ENCODE measurements at regions not wholly inside any gene's neighbourhood (a gene's known extent, or its start where the extent isn't known, plus 50 kb on each side); places are given as distances from the start of the nearest gene placed in this dataset.

DNA sequence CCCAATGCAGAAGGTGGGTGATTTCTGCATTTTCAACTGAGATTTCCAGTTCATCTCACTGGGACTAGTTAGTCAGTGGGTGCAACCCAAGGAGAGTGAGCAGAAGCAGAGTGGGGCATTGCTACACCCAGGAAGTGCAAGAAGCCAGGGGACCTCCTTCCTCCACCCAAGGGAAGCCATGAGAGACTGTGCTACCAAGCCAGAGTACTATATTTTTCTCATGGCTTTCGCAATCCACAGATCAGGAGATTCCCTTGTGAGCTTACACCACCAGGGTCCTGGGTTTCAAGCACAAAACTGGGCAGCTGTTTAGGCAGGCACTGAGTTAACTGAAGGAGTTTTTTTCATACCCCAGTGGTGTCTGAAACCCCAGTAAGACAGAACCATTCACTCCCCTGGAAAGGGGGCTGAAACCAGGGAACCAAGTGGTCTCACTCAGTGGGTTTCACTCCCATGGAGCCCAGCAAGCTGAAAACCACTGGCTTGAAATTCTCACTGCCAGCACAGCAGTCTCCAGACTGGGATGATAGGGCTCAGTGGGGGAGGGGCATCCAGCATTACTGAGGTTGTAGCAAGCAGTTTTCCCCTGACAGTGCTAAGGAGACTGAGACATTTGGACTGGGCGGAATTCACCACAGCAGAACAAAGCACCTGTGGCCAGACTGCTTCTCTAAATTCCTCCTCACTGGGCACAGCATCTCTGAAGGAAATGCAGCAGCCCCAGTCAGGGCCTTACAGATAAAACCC, 903.4 kb downstream of the TECRL start:
- TF ChIP-seq ZFX (IDR thresholded peaks at IDR 0.05): no peak
- TF ChIP-seq, protein P1, sequence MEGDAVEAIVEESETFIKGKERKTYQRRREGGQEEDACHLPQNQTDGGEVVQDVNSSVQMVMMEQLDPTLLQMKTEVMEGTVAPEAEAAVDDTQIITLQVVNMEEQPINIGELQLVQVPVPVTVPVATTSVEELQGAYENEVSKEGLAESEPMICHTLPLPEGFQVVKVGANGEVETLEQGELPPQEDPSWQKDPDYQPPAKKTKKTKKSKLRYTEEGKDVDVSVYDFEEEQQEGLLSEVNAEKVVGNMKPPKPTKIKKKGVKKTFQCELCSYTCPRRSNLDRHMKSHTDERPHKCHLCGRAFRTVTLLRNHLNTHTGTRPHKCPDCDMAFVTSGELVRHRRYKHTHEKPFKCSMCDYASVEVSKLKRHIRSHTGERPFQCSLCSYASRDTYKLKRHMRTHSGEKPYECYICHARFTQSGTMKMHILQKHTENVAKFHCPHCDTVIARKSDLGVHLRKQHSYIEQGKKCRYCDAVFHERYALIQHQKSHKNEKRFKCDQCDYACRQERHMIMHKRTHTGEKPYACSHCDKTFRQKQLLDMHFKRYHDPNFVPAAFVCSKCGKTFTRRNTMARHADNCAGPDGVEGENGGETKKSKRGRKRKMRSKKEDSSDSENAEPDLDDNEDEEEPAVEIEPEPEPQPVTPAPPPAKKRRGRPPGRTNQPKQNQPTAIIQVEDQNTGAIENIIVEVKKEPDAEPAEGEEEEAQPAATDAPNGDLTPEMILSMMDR (conservative IDR thresholded peaks at IDR 0.05): no peak
- no peak overlapping the region for H3K27ac ChIP-seq

DNA sequence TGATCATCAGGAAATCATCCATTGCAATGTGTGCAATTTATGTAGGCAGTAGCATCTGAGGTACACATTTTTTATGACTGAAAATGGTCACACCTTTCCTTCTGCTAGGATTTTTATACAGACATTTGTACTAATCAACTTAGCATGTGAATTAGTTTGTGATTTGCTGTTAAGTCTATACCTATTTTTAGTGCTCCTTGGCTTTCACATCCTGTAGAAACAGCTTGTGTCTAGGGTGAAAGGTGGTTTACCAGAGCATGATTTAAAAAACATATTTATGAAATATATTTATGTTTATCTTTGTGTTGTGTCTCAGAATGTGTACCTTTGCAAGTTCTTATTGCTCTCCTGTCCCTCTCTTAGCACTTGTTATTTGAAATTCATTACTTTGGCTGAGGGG, 916.0 kb downstream of the TECRL start:
- no peak overlapping the region for H3K27ac ChIP-seq

DNA sequence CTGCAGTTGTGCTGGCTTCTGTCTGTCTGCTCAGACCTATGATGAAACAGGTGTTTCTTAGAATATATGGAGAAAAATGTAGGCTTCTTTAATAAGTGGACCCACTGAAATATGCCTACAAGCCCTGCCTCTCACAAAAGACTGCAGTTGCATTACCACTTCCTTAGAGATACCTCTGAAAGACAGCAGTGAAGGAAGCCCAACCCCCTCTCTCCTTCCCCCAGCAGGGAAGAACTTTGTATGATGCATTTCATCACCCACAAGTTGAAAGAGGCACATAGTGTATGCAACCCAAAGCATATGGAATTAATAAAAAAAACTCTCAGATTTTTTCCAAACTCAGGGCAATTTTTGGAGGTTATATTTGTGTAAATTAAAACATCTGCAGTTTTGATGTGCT, 916.7 kb downstream of the TECRL start:
- no peak overlapping the region for H3K27ac ChIP-seq

More for the DNA sequence above, 916.0 kb downstream of the TECRL start:
- no peak for TF ChIP-seq ZFX (IDR thresholded peaks at IDR 0.05)
- TF ChIP-seq, protein P1 (conservative IDR thresholded peaks at IDR 0.05): no peak

DNA sequence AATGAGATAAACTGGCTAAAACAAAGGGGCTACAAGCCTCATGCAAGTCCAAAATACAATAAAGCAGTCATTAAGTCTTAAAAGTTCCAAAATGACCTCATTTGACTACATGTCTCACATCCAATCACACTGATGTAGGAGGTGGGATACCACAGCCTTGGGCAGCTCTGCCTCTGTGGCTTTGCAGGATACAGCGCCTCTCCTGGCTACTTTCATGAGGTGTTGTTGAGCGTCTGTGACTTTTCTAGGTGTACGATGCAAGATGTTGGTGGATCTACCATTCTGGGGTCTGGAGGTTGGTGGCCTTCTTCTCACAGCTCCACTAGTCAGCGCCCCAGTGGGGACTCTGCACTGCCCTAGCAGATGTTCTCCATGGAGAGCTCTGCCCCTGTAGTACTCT, 944.9 kb downstream of the TECRL start:
- H3K27ac ChIP-seq: no peak overlapping the region
- TF ChIP-seq, protein P1 (conservative IDR thresholded peaks at IDR 0.05): no peak
- no peak for TF ChIP-seq ZFX (IDR thresholded peaks at IDR 0.05)

More for the DNA sequence above, 916.7 kb downstream of the TECRL start:
- TF ChIP-seq, protein P1 (conservative IDR thresholded peaks at IDR 0.05): no peak
- no peak for TF ChIP-seq ZFX (IDR thresholded peaks at IDR 0.05)

DNA sequence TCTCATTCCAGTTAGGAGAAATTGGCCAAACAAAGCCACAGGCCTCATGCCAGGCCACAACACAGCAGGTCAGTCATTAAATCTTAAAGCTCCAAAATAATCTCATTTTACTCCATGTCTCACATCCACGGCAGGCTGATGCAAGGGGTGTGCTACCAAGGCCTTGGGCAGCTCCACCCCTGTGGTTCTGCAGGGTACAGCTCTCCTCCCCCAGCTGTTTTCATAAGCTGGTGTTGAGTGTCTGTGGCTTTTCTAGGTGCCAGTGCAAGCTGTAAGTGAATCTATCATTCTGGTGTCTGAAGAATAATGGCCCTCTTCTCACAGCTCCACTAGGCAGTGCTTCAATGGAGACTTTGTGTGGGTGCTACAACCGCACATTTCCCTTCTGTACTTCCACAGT, 949.2 kb downstream of the TECRL start:
- TF ChIP-seq, protein P1 (conservative IDR thresholded peaks at IDR 0.05): no peak
- no peak for TF ChIP-seq ZFX (IDR thresholded peaks at IDR 0.05)
- no peak overlapping the region for H3K27ac ChIP-seq

DNA sequence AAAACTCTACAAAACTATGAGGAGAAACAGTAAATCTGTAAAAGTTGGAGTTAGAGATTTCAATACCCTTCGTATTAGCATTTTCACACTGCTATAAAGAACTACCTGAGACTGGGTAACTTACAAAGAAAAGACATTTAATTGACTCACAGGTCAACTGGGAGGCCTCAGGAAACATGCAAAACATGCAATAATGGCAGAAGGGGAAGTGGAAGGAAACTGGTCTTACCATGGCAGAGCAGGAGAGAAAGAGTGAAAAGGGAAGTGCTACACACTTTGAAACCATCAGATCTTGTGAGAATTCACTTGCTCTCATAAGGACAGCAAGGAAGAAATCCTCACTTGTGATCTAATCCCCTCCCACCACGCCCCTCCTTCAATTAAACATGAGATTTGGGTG, 949.9 kb downstream of the TECRL start:
- H3K27ac ChIP-seq: no peak overlapping the region
- TF ChIP-seq, protein P1 (conservative IDR thresholded peaks at IDR 0.05): no peak
- no peak for TF ChIP-seq ZFX (IDR thresholded peaks at IDR 0.05)

DNA sequence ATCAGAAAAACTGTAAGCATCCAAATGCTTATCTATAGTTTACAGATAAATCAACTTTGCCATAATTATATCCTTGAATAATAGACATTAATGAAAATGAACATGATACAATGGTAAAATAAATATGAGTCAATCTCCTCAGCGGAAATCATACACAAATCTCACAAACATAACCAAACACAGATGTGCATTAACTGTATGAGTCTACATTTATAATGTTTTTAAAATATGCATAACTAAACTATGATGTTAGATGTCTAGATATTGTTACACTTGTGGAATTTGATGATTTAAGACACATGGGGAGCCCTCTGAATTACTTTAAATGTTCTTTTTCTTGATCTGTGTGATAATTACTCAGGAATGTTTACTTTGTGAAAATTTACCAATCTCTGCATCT, 951.2 kb downstream of the TECRL start:
- TF ChIP-seq, protein P1 (conservative IDR thresholded peaks at IDR 0.05): no peak
- TF ChIP-seq ZFX (IDR thresholded peaks at IDR 0.05): no peak
- no peak overlapping the region for H3K27ac ChIP-seq

Data from C4-2B (cell line).